Transverse colon (tissue), 4 donors: ENCODE measurements at regions not wholly inside any gene's neighbourhood (a gene's known extent, or its start where the extent isn't known, plus 50 kb on each side); places are given as distances from the start of the nearest gene placed in this dataset.

ENCODE experiments used
- DNase-seq: peaks from one replicate; pipeline ENCODE4 v3.0.0-alpha.2; 2019
- H3K27ac ChIP-seq, 4 donors: fragments of 200-600 bp; sonication (generic); 2 replicates each; pipeline ENCODE4 v1.5.1; 2016 to 2018; ENCODE audit warnings: inconsistent platforms in 4 of 4
- H3K27me3 ChIP-seq: fragments of 200-600 bp; sonication (generic); 2 replicates; pipeline ENCODE4 v1.5.1; 2017; ENCODE audit warnings: inconsistent platforms
- H3K36me3 ChIP-seq, 4 donors: fragments of 200-600 bp; sonication (generic); 2 replicates each; pipeline ENCODE4 v1.5.1; 2017 to 2019; ENCODE audit warnings: inconsistent platforms in 4 of 4
- H3K4me1 ChIP-seq, 4 donors: fragments of 200-600 bp; sonication (generic); 2 replicates each; pipeline ENCODE4 v1.5.1; 2017 to 2020; ENCODE audit warnings: inconsistent platforms in 4 of 4
- H3K4me3 ChIP-seq, 4 donors: fragments of 200-600 bp; sonication (generic); 1 replicate in 1 of 4; 2 replicates in 3 of 4; pipeline versions ENCODE4 v1.5.1 to v1.6.1; 2017 to 2019; ENCODE audit warnings: inconsistent platforms in 4 of 4
- H3K9me3 ChIP-seq, 2 donors: fragments of 200-600 bp; sonication (generic); 2 replicates each; pipeline ENCODE4 v1.5.1; 2017 to 2019; ENCODE audit warnings: inconsistent platforms in 2 of 2
- CTCF ChIP-seq, 5 experiments: fragments of 200-600 bp in 3 of 5; fragments of 450-650 bp in 2 of 5; sonication (generic) in 3 of 5; IDR thresholded peaks; 1 replicate in 2 of 5; 2 replicates in 3 of 5; pipeline ENCODE4 v1.5.1; 2016 to 2017; ENCODE audit warnings: antibody characterized with exemption in 5 of 5, inconsistent platforms in 3 of 5, mild to moderate bottlenecking in 2 of 5, moderate library complexity in 1 of 5
- EP300 ChIP-seq: sonication (generic); formaldehyde crosslinking; IDR thresholded peaks from one replicate; pipeline ENCODE4 v1.6.1; 2017; ENCODE audit warnings: antibody characterized with exemption, low read depth
- POLR2A ChIP-seq: fragments of 450-650 bp; IDR thresholded peaks from one replicate; pipeline ENCODE4 v1.6.1; 2016; ENCODE audit warnings: antibody characterized with exemption, mild to moderate bottlenecking, moderate library complexity
- POLR2AphosphoS5 ChIP-seq, 3 donors: sonication (generic); formaldehyde crosslinking; IDR thresholded peaks; one replicate each; pipeline ENCODE4 v1.6.1; 2016; ENCODE audit warnings: antibody characterized with exemption in 3 of 3
- whole genome bisulfite sequencing, 2 donors: methylation state at CpG; one replicate each; pipeline ENCODE4 v1.1.5; 2018; ENCODE audit warnings: low coverage in 1 of 2; 5-methylcytosine and 5-hydroxymethylcytosine counted together
- in situ Hi-C, 4 donors: fragments of 200-750 bp; cut with MboI; loops; one replicate each; pipeline versions ENCODE4 v1.15.0 to v1.15.1; 2017; ENCODE audit warnings: low sequenced_read_pairs in 3 of 4, low pct_ligation_motif_present in 1 of 4, low pct_unique_long_range_greater_than_20kb in 1 of 4
- intact Hi-C: fragments of 100-400 bp; cut with DNase I; formaldehyde crosslinking; loops from one replicate; pipeline ENCODE4 v1.15.1; 2023; ENCODE audit warnings: low total_unique reads

DNA sequence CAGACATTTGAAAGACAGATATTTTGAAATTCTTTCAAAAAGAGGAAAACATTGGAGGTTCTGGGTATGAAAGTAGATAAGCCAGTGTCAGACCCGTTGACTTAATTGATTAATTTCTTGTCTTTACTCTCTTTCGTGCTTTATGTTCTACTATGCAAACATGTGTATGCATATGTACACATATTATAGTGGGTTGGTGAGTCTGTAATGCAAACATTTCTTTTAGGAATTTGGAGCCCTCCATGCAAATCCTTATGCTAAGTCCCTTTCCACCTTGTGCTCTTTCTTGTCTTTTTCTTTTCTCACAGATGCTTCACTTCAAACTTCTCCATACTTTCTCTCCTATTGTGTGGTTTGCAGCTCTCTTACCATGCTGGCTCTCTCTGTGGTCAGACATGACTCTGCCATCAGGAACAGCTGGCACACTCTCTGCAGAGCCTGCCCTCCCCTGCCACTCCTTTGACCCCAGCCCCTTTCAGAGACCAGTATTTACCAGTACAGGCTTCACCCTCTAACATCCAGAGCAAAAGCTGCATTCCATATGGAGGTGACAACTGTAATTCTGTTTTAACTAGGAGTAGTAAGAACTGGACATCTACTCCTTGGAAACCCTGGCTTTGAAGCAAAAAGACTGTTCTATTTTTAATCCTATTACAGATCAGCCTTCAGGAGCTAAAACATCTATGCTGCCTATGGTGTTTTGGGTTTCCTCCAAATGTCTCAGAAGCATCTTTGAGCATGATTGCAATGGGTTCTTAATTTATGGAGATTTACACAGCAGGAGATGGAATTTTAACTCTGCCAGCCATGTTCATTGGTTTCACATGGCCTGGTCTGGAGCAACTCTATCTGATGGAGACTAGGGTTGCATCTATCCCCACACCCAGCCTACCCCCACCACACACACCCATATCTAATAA is 386.9 kb upstream of the FAT3 start:
- WGBS, 2 donors: 45 to 65% methylated on average over 2 of the region's 2 CpGs

DNA sequence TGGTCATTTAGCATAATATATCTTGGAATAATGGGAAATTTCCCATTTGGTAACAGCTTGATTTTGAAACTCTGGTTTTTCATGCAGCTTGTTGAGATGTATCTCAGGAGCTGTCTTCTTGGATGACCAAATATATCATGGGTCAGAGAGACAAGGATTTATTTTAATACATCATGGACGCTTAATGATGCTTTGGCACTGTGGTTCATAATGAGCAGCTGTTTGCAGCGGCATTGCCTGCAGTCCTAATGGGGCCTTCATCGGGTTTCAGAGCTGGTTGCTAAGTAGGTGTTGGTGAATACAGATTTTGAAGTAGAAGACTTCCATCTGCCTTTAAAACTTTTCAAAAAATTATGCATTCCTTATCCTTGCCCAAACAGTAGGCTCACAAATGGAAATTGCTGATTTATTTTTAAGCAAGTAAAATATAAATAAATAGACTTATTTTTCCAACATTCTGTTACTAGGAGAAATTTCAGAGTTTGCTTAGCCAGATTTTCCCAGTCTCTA is 389.5 kb upstream of the FAT3 start:
- no peak for DNase-seq
- no peak overlapping the region for H3K4me3 ChIP-seq
- in situ Hi-C loops (no loop called here), intact Hi-C loops (no loop called here)
- H3K4me1 ChIP-seq: no peaks in the 10 kb centered on the region
- no peak overlapping the region for H3K27ac ChIP-seq
- TF ChIP-seq CTCF (IDR thresholded peaks at IDR 0.05): no peak
- no peak for TF ChIP-seq POLR2A
- TF ChIP-seq POLR2AphosphoS5 (IDR thresholded peaks at IDR 0.05): no peak
- TF ChIP-seq EP300: no peak
- no peaks in the 10 kb centered on the region for H3K27me3 ChIP-seq
- WGBS, 2 donors: 77 to 86% methylated on average over 3 of the region's 3 CpGs
- H3K9me3 ChIP-seq: no peaks in the 10 kb centered on the region
- H3K36me3 ChIP-seq: no peaks in the 10 kb centered on the region

More for the DNA sequence above, 386.9 kb upstream of the FAT3 start:
- Histone ChIP-seq H3K4me1 (no peaks in the 10 kb centered on the region), H3K27ac (no peak overlapping the region), H3K27me3 (no peaks in the 10 kb centered on the region), H3K36me3 (no peaks in the 10 kb centered on the region), H3K4me3 (no peak overlapping the region), H3K9me3 (no peaks in the 10 kb centered on the region)
- no peak for TF ChIP-seq EP300
- TF ChIP-seq POLR2AphosphoS5 (IDR thresholded peaks at IDR 0.05): no peak
- no peak for TF ChIP-seq POLR2A
- no peak for TF ChIP-seq CTCF (IDR thresholded peaks at IDR 0.05)
- in situ Hi-C loops: no loop called here
- no peak for DNase-seq
- intact Hi-C loops: no loop called here

GRCh38 chr11:91828901-91829300 is 395.7 kb upstream of the FAT3 start:
- no peaks in the 10 kb centered on the region for H3K9me3 ChIP-seq
- no peak for TF ChIP-seq POLR2AphosphoS5 (IDR thresholded peaks at IDR 0.05)
- TF ChIP-seq CTCF (IDR thresholded peaks at IDR 0.05): no peak
- no peak for TF ChIP-seq POLR2A
- TF ChIP-seq EP300: no peak
- H3K36me3 ChIP-seq: no peaks in the 10 kb centered on the region
- 82 to 84% methylated on average over 4 of the region's 4 CpGs for WGBS, 2 donors
- H3K4me1 ChIP-seq: no peaks in the 10 kb centered on the region
- no peaks in the 10 kb centered on the region for H3K27me3 ChIP-seq
- no peak for DNase-seq
- intact Hi-C loops (no loop called here), in situ Hi-C loops (no loop called here)
- H3K27ac ChIP-seq: no peak overlapping the region
- H3K4me3 ChIP-seq: no peak overlapping the region

GRCh38 chr11:91825777-91826176 is 398.8 kb upstream of the FAT3 start:
- TF ChIP-seq CTCF (IDR thresholded peaks at IDR 0.05): no peak
- TF ChIP-seq POLR2AphosphoS5 (IDR thresholded peaks at IDR 0.05): no peak
- no peak for TF ChIP-seq POLR2A
- no peak for TF ChIP-seq EP300
- Histone ChIP-seq H3K36me3 (no peaks in the 10 kb centered on the region), H3K27me3 (no peaks in the 10 kb centered on the region), H3K4me3 (no peak overlapping the region), H3K4me1 (no peaks in the 10 kb centered on the region), H3K9me3 (no peaks in the 10 kb centered on the region), H3K27ac (no peak overlapping the region)
- 56 to 74% methylated on average over 2 of the region's 2 CpGs for WGBS, 2 donors
- in situ Hi-C loops (no loop called here), intact Hi-C loops (no loop called here)
- DNase-seq: no peak
